Esophagus muscularis mucosa (tissue), 3 donors: ENCODE measurements at regions not wholly inside any gene's neighbourhood (a gene's known extent, or its start where the extent isn't known, plus 50 kb on each side); places are given as distances from the start of the nearest gene placed in this dataset.

Experiments used
- POLR2A ChIP-seq: fragments of 450-650 bp; IDR thresholded peaks from one replicate; pipeline ENCODE4 v1.6.1; 2017; ENCODE audit warnings: antibody characterized with exemption, moderate library complexity, mild to moderate bottlenecking, low read depth
- POLR2AphosphoS5 ChIP-seq, 2 donors: sonication (generic); formaldehyde crosslinking; IDR thresholded peaks; one replicate each; pipeline ENCODE4 v1.6.1; 2017; ENCODE audit warnings: antibody characterized with exemption in 2 of 2
- TF ChIP-seq, protein P1 (sequence below), 3 experiments: fragments of 200-600 bp in 2 of 3; fragments of 450-650 bp in 1 of 3; sonication (generic) in 2 of 3; IDR thresholded peaks; one replicate each; pipeline ENCODE4 v1.5.1; 2017 to 2019; ENCODE audit warnings: antibody characterized with exemption in 3 of 3, mild to moderate bottlenecking in 2 of 3, moderate library complexity in 1 of 3

DNA sequence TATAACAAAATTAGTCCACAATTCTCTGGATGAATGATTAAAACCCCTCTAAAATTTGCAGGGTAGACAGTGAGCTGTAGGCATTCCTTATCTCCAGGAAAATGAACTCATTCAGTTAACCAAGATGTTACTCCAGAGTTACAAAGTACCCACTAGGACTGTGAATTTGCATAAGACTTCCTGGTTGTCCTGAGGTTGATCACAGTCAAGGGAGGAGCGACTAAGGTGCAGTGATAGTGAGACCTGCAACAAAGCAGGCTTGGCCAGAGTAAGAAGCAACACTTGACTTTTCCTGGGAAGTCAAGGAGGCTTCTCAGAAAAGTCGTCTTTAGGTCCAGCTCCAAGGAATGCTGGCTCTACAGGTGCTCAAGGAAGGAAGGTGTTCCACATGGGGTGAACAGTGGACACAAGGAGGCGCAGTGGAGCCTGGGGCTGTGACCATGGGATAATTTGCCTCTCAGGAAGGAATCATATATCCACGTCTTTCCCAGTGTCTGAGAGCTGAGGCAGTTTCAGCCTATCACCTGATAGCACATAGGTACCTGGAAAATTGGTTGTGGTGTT is 821.1 kb upstream of the EEF2KMT start:
- TF ChIP-seq, protein P1, sequence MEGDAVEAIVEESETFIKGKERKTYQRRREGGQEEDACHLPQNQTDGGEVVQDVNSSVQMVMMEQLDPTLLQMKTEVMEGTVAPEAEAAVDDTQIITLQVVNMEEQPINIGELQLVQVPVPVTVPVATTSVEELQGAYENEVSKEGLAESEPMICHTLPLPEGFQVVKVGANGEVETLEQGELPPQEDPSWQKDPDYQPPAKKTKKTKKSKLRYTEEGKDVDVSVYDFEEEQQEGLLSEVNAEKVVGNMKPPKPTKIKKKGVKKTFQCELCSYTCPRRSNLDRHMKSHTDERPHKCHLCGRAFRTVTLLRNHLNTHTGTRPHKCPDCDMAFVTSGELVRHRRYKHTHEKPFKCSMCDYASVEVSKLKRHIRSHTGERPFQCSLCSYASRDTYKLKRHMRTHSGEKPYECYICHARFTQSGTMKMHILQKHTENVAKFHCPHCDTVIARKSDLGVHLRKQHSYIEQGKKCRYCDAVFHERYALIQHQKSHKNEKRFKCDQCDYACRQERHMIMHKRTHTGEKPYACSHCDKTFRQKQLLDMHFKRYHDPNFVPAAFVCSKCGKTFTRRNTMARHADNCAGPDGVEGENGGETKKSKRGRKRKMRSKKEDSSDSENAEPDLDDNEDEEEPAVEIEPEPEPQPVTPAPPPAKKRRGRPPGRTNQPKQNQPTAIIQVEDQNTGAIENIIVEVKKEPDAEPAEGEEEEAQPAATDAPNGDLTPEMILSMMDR (IDR thresholded peaks at IDR 0.05) = no peak
- TF ChIP-seq POLR2A (no peak), POLR2AphosphoS5 (IDR thresholded peaks at IDR 0.05) (no peak)
